ENCODE measurements at regions not wholly inside any gene's neighbourhood (a gene's known extent, or its start where the extent isn't known, plus 50 kb on each side); places are given as distances from the start of the nearest gene placed in this dataset.

DNA sequence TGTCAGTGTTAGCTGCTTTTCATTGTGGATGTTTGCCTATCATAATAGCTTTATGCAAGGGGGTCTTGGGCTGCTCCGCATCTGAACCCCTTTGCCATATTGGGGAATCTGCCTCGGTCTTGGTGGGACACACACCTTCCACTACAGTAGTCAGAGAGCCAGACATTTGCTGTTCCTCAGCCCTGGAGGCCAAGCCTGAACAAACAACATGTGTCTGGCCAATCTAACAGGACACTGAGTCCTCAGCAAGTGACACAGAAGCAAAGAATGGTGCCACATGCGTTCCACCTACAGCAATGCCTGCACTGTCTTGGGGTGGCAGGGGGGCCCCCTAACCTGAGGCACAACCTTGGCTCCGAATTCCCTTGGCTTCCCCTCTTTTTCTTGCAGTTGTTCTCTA lies 243.9 kb downstream of the LY86 start:
- no peak overlapping the region for H3K4me3 ChIP-seq (ENCODE audit: low read length)
- TF ChIP-seq ZNF274 (IDR thresholded peaks at IDR 0.05; ENCODE audit: low read depth, low read length) = no peak

DNA sequence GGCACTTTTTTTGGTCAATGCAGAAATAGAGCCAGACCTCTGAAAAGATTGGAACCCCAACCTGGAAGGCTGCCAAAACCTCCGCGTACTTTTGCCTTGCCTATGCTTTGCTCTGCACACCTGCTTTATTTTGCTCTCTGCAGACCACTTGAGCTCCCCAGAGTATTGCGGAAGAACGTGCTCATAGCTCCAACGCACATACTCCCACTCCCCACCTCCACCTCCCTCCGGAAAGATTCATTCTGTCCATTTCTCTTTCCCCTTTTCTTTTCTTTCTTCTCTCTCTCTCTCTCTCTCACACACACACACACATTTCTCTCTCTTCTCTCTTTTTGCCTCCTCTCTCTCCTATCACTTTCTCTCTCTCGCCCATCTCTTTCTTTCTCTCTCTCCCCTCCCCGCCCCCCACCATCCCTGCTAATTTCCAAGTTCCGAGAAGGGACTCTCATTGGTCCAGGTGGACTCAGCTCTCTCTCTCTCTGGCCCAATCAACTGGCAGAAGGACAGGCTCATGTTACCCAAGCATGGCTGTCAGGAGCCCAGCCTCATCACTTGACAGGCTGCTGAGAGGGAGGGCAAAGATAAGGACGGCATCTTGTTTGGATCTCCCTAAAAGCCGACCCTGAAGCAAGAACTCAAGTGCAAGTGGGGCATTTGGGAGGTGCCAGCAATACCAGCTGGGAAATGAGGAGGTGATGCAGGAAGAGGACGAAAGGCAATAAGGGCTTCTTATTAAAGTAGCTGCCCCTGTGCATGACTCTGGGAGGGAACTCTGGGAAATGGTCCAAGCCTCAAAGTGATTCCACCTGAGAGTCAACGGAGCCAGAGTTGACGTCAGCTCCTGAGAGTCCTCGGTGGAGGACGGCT lies 246.1 kb downstream of the LY86 start:
- TF ChIP-seq ZNF274 (IDR thresholded peaks at IDR 0.05; ENCODE audit: low read depth, low read length) = no peak

DNA sequence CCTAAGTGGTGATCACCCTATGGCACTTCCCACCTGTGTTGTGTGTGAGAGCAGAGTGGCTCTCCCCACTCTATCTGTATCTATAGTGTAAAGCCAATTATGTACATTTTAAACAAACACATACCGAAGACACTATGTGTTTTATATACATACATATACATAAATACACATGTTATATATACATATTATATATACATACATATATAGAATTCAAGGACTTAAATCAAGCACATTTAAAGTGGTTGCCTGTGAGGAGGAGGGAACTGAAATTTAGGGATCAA lies 246.6 kb downstream of the LY86 start:
- no peak overlapping the region for H3K4me3 ChIP-seq (ENCODE audit: low read length)
- no peak for TF ChIP-seq ZNF274 (IDR thresholded peaks at IDR 0.05; ENCODE audit: low read depth, low read length)

More for the DNA sequence above, 246.1 kb downstream of the LY86 start:
- H3K4me3 ChIP-seq (ENCODE audit: low read length) = no peak overlapping the region

DNA sequence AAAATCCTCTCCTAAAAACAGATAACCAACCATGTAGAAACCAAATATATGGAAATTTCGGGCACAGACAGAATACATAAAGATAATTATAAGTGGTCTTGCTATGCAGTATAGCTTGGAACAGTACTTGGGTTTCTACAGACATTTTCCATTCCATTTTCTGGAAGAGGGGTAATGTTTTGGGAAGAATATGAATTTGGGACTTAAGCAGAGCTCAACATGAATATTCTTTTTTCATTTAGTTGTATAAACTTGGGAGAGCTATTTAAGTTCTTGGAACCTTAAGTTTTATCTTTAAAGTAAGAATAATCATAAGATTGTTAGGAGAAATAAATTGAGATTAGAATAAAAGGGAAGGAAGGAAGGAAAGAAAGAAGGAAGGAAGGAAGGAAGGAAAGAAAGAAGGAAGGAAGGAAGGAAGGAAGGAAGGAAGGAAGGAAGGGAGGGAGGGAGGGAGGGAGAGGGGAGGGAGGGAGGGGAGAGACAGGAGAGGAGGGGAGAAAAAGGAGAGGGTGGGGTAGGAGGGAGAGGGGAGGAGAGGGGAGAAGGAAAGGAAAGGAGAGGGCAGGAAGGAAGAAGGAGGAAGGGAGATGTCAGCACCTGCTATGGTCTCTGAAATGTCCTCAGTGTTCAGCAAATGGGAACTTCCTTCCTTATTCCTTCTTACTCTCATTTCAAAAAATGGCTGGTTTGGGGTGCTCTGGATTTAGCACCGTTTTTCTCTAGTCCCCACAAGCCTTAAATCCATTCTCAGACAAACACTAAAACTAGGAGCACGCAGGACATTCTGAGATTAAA lies 248.3 kb downstream of the LY86 start:
- no peak overlapping the region for H3K4me3 ChIP-seq (ENCODE audit: low read length)
- TF ChIP-seq ZNF274 (IDR thresholded peaks at IDR 0.05; ENCODE audit: low read depth, low read length) = no peak

DNA sequence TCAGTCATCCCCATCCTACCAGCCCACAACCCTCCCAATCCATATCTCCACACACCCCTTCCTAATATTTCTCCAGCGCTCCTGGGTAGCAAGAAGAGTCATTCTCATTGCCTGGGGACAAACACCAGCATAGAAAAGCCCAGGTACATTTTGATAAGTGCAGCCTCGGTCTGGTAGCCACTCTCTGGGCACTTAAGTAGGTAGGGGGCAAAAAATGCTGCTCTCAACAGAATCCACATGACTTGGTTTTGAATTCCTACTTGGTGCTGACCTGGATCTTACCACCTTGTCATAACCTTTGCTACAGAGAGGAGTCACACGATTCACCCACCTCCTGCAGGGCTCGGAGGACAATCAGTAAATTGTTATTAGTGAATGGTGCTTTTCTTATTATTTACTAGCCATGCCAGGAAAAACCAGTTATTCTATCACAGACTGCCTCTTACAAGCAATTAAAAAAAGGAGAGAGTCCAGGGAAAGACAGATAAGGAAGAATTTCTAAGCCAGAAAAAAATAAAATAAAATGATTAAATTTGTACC lies 249.1 kb downstream of the LY86 start:
- no peak for TF ChIP-seq ZNF274 (IDR thresholded peaks at IDR 0.05; ENCODE audit: low read depth, low read length)
- no peak overlapping the region for H3K4me3 ChIP-seq (ENCODE audit: low read length)

DNA sequence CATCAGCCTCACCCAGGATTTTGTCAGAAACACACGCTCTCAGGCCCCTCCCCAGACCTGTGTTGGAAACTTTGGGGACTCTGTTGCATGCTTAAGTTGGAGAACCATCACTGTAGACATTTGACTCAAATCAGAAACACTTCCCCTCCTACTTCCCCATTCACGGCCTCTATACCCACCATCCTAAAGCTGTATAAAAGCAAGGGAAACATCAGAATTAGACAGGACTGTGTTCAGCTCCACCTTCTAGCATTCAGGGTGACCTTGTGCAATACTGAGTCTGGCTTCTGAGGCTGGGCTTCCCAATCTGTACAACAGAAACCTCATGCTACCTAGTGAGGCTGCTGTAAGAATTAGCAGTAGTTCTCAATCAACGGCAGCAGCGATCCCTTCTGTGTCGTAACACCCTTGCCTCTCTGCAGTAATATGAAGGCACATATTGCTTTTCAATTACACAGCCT lies 252.3 kb downstream of the LY86 start:
- TF ChIP-seq ZNF274 (IDR thresholded peaks at IDR 0.05; ENCODE audit: low read depth, low read length) = no peak
- H3K4me3 ChIP-seq (ENCODE audit: low read length) = no peak overlapping the region

DNA sequence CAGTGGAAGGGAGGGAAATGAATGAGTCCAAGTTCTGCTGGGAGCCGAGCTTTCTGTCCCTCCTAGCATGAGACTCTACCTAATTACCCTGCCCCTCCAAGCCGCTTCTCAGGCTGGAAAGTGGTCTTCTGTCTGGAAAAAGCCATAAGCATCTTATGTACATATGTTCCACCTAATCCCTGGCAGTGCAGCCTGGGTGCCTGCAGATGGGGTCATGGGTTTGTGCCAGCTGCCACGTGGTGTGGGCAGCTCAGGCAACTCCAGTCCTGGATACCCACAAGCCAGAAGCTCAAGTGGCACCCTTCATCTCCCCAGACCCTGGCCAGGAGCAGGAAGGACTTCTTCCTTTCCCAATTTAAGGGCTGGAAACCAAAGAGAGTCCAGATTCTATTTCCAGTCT lies 253.1 kb downstream of the LY86 start:
- no peak for TF ChIP-seq ZNF274 (IDR thresholded peaks at IDR 0.05; ENCODE audit: low read depth, low read length)
- H3K4me3 ChIP-seq (ENCODE audit: low read length) = no peak overlapping the region

DNA sequence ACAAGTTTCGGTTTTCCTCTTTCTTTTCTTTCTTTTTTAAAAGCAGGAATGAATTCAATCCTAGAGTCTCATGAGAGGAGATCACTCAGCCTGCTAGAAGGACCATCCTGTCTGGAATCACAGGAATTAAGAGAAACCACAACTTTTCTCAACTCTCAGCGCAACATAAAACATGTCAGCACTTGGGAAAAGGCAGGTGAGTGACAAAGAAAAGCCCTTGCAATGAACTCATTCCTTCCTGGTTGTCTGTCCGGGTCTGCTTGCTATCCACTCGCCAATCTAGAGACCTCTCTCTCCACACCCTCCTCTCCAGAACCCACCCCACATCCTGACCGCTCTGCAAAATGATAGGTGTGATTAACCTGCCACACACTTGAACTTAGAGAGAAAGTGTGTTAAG lies 253.8 kb downstream of the LY86 start:
- H3K4me3 ChIP-seq (ENCODE audit: low read length) = no peak overlapping the region
- TF ChIP-seq ZNF274 (IDR thresholded peaks at IDR 0.05; ENCODE audit: low read depth, low read length) = no peak

DNA sequence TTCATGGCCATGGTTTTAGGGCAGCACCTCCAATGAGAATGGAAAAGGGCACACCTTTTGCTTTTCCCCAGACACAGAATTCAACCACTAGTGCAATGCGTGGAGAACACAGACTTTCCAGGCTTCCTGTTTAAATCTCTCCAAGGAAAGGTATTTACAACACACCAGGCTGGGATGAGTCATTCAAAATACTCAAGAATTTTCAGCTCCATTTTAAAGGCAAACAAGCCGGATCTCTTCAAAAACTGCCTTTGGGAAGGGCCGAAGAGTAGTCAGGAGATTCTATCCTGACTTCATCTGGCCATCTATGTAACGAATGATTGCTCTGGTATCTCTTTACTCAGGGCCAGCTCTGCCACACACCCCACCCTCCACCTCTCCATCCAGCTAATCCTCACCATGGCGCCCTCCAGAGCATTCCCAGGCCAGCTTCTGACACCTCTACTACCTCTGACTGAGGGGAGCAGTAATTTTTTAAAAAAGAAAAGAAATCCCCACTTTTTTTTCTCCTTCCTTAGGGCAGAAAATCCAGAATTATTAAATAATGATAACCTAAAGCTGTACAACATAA lies 254.6 kb downstream of the LY86 start:
- no peak for TF ChIP-seq ZNF274 (IDR thresholded peaks at IDR 0.05; ENCODE audit: low read depth, low read length)
- H3K4me3 ChIP-seq (ENCODE audit: low read length) = no peak overlapping the region

DNA sequence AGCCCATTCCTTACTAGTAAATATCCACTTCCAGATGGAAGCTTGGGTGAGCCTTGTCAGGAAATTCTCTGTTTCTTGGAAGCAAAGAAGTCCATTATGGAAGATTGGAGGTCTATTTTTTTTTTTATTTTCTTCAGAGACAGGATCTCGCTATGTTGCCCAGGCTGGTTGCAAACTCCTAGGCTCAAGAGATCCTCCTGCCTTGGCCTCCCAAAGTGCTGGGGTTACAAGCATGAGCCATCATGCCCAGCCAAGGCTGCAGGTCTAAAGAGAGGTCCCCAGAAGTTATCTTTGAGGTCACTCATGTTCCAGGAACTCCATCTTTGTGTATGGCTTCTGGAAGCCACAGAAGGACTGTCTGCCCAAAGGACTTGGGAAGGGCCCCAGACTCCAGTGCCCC lies 255.3 kb downstream of the LY86 start:
- no peak overlapping the region for H3K4me3 ChIP-seq (ENCODE audit: low read length)
- no peak for TF ChIP-seq ZNF274 (IDR thresholded peaks at IDR 0.05; ENCODE audit: low read depth, low read length)

DNA sequence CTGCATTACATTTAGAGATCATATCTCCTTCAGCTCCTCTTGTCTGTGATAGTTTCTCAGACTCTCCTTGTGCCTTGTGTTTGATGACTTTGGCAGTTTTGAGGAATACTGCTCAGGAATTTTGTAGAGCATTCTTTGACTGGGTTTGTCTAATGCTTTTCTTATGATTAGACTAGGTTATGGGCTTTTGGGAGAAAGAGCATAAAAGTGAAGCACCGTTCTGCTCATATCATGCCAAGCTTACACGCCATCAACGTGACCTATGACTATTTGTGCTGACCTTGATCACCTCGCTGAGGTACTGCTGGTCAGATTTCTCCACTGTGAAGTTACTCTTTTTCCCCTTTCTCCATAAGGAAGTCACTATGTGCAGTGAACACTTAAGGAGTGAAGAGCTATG lies 256.0 kb downstream of the LY86 start:
- no peak overlapping the region for H3K4me3 ChIP-seq (ENCODE audit: low read length)
- no peak for TF ChIP-seq ZNF274 (IDR thresholded peaks at IDR 0.05; ENCODE audit: low read depth, low read length)

DNA sequence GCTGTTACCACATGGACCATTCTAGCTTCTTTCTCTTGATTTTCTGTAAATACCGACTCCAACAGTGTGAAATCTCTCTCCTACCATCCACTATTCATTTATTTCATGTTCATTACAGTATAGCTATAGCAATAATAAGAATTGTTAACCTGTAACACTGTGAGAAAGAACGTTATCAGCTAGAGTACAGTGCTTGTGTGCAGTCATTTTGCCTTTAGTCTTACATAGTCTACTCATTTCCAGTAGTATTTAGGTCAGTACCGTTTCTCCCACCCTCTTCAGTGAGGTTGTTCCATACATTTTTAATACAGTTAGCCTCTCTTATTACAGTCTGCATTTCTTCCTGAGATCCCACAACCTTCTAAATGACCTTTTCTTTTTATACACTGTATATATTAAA lies 257.1 kb downstream of the LY86 start:
- no peak overlapping the region for H3K4me3 ChIP-seq (ENCODE audit: low read length)
- no peak for TF ChIP-seq ZNF274 (IDR thresholded peaks at IDR 0.05; ENCODE audit: low read depth, low read length)

DNA sequence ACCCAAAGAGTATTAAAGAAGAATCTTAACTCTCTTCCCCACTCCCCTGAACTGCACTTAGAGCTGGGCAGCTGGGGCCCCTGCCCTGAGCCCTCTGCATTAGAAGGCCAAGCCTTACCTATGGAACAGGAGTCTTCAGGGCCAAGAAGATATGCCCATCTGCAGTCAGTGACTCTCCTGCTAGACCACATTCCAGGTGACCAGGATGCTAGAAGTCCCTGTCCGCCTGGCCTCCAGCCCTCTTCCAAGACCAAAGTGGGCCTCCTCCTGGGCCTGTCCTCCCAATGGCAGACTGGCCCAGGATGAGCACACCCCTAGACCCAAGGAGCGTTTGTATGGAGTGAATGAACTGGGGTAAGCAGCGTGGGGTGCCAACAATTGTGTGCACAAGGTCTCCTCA lies 259.1 kb downstream of the LY86 start:
- no peak for TF ChIP-seq ZNF274 (IDR thresholded peaks at IDR 0.05; ENCODE audit: low read depth, low read length)
- no peak overlapping the region for H3K4me3 ChIP-seq (ENCODE audit: low read length)

DNA sequence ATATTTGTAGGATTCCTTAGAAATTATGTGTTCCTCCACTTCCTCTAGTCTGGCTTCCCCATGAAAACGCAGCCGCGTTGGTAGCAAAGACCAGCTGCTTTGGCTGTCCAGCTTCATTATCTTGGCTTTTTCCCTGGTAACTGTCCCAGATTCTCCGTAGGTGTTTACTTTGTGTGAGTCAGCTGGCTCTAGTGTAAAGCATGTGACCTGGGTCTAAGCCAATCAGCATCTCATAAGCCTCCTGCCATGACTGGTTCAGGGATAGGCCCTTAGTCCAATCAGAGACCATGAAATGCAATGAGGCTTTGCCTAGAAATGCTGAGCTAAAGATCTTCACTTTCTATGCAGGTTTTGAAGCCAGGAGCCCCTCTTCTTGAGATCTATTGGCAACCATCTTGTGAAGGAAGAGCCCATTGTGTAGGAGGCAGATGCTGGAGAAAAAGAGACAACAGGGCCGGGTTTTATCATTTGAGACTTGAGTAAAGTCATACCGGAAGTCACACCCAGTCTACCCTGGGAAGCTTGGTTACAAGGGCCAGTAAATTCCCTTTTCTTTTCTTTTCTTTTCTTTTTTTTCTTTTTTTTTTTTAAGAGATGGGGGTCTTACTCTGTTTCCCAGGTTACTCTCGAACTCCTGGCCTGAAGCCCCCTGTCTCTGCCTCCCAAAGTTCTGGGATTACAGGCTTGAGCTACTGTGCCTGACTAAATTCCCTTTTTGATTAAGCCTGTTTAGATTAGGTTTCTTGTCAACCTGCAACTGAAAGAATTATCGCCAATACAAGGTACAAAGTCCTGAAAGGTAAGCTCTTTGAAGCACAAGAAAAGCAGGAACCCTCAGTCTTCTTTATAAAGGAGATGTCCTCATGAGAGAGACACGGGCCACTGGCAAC lies 256.5 kb upstream of the RREB1 start:
- TF ChIP-seq ZNF274 (IDR thresholded peaks at IDR 0.05; ENCODE audit: low read depth, low read length) = no peak
- no peak overlapping the region for H3K4me3 ChIP-seq (ENCODE audit: low read length)
